T-helper 2 cell treated with Interferon-gamma antibody and Interleukin-4, amounts not matched to agents 100 ng/mL and 5 ng/mL, for 36 hours (primary cell): ENCODE measurements at regions not wholly inside any gene's neighbourhood (a gene's known extent, or its start where the extent isn't known, plus 50 kb on each side); places are given as distances from the start of the nearest gene placed in this dataset.

Experiments
- intact Hi-C: fragments of 100-400 bp; cut with micrococcal nuclease; formaldehyde crosslinking; loops from one replicate; pipeline ENCODE4 v1.15.1; 2023

DNA sequence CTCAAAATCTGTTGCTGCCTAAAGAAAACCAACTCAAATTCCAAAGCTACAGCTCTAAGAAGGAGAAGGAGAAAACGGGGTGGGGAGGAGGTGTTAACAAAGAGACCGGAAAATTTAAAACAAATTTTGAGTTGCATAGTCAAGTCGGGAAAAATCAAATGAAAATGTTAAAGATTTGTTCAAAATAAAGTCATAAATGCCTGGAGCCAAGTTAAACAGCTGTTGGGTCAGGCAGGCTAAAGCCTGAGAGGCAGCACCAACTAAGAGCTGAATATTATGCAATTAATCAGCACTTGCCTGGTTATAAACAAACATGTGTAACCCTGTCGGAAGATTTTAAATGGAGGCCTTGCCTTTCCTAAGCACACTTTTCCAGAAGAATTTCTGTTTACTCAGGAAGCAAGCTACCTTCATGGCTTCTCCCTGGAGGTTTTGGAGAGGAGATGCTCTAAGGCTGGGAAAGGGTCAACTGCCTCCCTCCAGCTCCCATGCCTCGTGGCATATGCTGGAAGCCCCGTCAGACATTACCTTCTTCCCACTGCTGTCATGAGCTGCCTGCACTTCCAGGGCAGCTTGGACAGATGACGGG lies 270.5 kb downstream of the DMRT2 start:
- intact Hi-C loops, result no loop called here

DNA sequence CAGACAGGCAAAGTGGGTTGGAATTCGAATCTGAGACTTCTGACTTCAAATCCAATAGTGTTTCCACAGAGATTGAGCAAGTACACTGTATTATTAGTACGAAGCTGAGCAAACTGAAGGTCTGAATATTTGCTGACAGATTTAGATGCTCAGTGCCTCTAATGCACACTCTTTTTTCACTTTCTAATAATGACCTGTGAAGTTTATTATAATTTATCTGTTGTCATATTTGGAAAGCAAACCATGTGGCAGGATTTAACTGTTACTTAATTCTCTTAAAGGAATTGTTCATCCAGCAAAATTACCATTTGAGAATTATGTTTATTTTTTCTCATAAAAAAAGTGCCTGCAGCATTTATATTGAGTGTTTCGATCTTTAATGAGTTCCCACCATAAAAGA lies 277.3 kb downstream of the DMRT2 start:
- intact Hi-C loops, result no loop called here

DNA sequence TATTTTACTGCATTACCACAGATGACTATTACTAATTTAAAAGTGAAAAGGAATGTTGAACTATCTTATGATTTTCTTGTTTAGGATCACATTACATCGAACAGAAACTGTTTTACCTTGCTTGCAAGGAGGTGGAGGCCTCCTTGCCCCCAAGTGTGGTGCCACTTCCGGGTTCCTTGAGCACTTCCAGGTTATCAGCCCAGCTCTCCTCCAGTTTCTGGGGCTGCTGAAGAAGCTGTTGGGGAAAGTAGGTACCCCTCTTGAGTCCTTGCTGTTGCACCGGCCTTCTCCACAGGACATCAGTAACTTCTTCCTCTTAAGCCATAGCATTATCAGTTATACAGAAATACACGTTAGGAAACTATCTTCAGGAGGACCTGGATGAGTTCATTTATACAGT lies 278.2 kb downstream of the DMRT2 start:
- intact Hi-C loops, result no loop called here

DNA sequence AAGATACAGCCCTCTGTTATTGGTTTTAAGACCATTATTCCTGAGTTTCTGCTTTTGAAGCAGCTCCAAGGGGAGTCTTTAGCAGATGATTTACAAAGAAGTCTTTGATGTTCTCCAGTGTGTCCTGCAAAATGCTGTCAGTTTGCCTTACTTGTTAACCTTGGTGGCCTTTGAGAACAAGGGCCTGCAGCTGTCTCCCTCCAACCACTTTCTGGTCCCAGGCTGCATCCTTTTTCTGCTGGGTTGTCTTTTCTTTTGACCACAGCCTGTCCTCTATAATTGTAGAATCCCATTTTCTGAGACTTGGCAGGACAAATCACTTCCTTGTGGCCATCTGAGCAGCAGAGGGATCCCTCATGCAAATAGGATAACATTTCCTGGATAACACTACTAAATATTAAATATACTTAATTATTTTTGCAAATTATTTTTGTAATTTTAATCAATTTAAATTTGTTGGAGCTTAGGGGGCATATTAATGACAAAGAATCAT lies 281.4 kb downstream of the DMRT2 start:
- intact Hi-C loops, result no loop called here

DNA sequence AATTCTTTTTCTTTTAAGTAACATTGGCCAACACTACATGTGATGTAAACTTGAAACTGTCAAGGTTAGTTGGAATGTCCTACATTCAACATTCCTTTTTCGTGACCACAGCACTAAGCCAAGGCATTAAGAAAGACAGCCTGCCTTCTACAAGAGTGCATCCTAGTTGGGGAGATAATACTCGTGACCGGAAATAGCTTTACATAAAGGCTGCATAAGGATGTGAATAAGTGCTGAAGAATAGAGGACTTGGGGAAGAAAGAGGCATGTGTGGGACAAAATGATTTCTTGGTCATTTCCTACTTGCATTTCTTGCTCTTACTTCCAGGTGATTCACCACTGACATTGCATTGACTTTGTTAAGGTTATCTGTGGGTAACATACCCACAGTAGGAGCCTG lies 282.0 kb downstream of the DMRT2 start:
- intact Hi-C loops, result no loop called here

DNA sequence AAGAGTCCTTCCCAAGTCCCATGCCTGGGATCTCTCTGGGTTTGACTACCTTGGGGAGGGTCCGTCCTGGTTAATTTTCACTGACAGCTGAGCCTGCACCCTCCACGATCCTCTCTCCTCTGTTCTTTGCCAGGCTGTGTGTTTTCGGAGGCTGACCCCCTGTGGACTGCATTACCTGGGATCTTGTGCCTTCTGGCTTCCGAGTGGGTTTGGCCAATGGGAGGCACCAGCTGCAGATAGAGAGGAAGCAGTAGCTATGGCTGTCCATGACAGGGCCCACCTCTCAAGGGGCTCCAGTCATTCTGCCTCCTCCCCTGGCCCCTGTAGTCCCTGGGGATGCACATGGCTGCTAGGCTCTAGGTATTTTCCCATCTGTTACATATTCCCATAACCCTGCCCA lies 285.0 kb downstream of the DMRT2 start:
- intact Hi-C loops, result no loop called here

DNA sequence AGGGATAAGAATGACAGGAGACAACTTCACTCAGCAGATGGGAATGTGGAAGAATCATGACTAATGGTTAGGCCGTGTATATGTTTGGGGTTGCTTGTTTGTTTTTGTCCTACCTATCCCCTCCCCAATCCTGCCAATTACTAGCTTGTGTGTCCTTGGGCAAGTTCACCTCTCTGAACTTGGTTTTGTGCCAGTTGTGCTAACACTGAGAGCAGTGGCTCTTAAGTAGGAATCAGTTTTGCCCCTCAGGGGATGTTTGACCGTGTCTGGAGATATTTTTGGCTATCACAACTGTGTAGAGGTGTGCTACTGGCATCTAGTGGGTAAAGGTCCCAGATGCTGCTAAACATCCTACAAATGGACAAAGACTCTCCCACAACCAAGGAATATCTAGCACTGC lies 287.0 kb downstream of the DMRT2 start:
- intact Hi-C loops, result no loop called here

DNA sequence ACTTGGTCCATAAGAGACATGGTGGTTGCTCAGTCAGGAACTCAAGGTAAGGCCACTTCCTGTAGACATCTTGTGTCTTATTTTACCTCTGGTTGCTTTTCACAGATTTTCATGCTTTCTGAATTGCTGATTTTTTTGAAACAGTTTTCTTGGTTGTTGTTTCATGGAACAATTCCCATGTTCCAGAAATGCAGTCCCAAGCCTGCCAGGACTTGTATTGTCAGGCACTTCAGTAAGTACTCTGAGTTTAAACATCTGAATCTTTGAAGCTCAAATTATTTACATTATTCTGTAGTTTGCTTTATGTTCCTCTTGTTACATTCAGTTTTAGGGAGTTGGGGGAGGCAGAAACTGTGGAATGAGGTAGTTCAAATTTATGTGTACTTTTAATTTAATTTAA lies 290.2 kb downstream of the DMRT2 start:
- intact Hi-C loops, result no loop called here

DNA sequence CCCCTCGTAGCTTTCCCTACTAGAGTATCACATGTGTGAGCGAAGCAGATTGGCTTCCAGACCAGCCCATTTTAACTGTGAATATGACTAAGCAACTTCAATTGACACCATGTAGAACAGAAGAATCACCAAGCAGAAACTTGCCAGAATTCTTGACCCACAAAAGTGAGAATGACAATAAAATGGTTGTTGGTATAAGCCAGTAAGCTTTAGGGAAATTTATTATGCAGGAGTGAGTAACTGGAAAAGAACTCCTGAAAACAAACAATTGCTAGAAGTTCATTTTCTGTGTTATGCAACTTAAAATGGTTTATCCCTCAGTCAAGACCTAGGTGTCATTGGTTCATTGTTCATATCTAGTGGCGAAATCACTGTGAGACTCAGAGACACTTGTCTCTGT lies 303.1 kb downstream of the DMRT2 start:
- intact Hi-C loops, result no loop called here

DNA sequence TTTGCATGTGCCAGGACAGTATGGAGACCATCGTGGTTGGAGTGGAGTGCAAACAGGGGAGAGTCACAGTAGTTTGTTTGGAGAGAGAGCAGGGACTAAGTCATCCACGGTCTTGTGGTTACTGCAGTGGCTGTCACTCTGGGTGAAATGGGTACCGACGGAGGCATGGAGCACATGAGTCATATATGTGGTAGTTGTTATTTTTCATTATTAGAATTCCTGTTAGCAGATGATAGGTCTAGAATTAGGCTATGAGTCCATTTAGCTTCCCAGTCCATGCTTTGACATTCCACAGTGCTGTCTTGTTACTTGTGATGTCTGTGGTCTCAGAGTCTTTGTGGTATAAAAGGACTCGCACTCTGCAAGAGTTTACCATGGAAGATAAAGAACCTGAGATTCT lies 303.9 kb downstream of the DMRT2 start:
- intact Hi-C loops, result no loop called here

DNA sequence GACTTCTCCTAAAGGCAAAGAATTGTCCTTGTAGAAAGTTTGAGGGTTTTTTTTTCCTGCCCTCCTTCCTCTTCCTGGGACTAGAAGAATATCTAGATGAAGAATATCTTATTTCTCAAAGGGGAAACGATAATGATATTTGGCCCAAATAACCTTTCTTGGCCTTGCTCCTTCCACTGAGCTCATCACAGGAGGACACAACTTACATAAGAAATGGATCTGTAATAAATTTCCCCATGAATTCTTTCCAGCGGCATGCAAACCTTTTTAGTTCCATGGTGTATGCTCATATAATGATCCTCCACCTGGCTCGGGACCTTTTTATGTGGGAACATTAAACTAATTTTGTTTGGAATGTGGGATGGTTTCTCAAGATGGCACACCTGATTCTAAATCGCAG lies 304.4 kb downstream of the DMRT2 start:
- intact Hi-C loops, result no loop called here

DNA sequence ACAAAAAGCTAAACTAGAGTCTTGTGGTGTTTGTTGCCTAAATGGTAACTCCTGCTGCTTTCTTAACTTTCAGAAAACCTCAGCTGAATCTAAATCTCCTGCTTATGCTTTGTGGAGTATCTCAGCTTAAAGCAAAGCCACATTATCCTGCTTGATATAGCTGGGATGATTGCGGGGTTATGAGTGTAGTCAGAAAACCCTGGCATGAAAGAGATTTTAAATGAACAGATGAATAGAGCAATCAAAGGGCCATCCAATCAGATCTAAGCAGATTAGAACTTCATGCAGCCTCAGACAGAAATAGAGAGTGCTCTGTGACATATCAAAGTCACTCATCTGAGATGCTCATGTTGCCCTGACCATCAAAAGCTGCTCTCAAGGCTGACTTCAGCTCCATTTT lies 305.5 kb downstream of the DMRT2 start:
- intact Hi-C loops, result no loop called here

DNA sequence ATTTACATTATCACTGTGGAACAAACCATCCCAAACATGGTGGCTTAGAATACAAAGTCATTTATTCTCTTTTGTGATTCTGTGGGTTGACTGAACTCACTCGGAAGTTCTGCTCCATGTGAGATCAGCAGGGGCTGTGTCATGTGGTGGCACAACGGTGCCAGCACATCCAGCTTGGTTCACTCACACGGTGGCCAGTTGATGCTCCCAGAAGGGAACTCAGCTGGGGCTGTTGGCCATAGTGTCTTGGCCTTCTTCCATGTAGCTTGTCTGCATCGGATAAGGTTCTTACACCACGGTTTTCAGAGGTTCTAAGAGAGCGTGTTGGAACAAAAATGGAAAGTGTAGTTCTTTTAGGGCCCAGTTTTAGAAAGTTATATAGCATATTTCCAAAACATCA lies 312.7 kb downstream of the DMRT2 start:
- intact Hi-C loops, result no loop called here

DNA sequence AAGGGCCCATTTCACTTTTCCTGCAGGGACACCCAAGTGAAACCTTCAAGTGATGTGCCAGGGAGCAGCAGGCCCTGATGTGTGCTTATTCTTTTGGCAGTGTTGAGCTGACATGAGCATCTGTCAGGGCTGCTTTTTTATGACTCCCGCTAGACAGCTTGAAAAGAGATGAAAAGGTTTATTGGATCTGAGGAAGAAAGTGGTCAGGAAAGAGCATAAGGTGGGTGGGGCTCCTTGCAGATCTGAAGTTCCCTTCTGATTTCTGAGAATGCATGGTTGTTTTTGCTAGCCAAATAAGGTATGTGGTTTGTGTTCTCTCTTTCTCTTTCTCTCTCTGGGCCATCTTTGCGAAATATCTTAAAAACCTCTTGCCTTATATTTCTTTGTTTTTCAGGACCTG lies 316.1 kb downstream of the DMRT2 start:
- intact Hi-C loops, result no loop called here

DNA sequence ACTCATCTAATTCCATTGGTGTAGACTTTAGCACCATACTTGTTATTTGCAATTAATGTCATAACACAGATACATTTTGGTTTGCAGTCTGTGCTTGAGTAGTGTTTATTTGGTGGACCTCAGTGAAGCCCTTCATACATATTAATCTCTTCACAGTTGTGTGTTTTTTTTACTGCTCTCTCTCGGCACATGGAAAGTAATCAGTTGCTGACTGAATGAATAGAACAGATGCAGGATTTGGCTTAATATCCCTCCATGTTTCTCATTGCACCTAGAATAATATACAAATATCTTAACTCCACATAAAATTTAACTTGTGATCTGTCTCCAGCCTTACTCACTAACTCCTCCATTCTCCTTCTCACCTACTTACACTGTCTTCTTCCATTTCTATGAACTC lies 319.1 kb downstream of the DMRT2 start:
- intact Hi-C loops, result no loop called here

DNA sequence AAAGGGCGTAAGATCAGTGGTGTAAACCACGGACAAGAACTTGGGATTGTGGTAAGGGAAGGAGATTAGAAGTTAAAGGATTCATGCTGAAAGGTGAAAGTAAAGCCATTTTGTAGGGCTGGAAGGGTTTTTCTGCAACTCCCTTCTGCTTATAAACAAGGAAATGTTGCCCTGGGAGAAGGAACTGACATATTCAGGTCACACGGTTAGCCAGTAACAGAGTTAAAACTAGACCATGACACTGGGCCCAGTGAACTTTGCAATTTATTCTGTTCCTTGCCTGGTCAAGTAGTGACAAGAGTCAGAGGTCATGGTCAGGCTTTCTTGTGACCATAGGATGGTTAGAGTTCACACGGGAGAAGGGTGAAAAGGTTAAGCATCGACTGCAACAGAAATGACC lies 323.3 kb downstream of the DMRT2 start:
- intact Hi-C loops, result no loop called here

DNA sequence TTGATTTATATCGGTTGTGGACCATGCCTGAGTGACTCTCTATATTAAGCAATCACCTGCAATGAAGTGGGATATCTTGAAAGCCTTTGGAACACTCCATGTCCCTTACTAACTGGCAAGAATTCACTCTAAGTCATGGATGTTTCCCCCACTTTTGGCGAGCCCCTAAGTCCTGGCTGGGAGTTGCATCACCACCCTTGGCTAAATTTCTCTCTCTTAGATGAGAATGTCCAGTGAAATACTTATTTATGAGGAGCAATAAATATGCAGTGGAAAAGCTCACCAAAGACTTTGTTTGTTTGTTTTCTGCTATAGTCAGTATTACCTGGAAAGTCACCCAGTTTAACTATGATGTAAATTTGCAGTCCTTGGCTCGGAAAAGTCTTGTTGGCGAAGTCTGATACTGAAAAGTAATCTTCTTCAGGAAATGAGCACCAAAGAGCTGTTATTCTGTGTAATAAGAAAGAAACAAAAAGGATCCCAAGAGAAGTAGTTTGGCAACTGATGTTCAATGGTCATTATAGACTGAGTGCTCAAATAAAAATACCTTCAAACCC lies 333.8 kb downstream of the DMRT2 start:
- intact Hi-C loops, result no loop called here

DNA sequence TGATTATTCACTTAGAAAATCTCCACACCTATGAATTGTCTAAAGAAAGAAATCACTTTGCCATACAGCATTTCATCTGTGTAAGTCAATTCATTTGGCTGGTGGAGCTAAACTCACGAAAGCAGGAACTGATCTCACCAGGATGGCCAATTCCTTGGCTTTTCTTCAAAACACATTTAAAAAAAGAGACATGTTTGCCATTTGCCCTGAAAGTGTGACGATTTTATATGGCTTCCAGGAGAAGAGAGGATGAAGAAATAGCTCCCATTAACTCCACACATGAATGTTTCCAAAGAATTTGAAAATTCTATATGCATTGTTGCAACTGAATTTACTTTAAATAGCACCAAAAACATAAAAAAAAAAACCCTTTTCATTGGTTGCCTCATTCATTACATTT lies 334.7 kb downstream of the DMRT2 start:
- intact Hi-C loops, result no loop called here

DNA sequence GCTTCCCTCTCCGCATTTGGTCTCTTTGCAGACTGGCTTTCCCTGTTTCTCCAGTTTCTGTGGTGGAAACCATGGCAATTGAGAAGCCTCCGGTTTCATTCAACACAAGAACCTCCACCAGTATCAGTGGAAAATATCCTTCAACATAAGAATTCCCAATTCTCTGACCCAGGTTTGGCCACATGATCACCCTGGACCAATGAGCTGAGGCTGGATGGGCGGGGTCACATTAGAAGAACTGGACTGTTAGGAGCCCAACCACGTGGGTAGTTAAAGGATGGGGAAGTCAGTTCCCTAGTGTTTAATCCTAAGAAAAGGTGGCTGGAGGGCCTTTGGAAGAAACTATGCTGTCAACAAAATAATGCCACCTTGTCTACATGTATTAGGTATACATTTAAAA lies 336.3 kb downstream of the DMRT2 start:
- intact Hi-C loops, result no loop called here

DNA sequence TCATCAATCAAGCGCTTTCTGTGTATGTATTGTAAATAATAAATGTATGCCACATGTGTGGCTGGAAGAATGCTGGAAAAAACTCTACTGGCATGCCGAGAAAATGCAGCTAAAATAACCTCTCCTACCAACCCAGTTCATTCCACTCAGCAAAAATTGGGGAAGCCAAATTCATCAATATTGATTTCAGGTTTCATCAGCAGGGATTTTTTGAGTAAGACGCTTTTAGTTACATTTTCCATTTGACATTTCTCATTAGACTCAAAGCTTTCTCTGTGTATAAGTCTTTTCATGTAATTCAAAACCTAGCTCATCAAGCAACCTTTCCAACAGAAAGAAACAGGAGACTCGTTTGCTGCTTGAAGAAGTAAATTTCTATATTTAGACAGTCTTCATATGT lies 338.1 kb downstream of the DMRT2 start:
- intact Hi-C loops, result no loop called here

DNA sequence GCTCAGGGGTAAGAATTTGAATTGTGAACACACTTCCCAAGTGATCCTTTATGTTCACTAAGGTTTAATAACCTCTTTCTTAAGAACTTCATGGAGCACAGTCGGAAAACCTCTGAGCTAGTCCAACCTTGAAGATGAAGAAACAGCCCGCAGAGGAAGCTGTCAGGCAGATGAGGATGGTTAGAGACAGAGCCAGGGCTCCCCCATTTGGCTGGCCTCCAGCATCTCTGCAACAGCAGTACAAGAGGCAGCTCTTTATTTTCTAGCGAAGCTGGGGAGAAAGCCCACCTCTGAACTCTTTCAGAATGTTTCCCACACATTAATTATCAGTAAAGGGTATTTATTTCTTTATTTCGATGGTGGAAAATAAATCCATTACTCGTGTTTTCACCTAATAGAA lies 350.8 kb downstream of the DMRT2 start:
- intact Hi-C loops, result no loop called here

DNA sequence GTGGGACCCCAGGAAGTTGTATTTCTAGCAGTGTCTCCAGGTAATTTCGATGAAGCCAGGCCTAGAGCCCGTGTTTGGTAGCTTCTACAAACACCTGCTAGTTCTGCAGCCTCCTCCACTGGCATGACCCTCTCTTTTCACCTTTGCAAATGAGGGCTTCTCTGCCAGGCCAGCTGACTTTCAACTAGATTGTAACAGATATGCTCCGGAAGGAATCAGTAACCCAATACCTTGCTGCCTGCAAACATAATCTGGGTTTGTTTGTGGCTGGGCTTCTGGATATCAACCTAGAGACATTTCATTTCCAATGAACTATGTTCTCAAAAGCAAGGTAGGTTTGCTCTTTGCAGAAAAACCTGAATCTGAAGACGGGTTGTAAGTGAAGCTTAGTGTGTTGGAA lies 354.8 kb downstream of the DMRT2 start:
- intact Hi-C loops, result no loop called here

DNA sequence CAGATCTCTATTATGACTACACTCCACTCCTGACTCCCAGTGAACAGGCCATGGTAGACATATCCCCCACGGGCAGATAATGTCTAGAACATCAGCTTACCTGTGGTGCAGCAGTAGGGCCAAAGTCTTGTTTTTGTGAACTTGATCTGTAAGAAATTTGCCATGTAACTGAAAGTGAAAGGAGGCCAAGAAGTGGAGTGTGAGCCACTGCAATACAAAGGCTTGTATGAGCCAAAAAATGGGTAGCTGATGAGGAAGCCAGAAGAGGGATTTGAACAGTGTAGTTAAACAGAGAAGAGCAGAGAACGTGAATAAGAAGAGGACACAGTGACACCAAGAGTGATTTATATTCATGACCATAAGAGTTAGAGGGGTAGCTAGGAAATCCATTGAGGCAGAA lies 361.7 kb downstream of the DMRT2 start:
- intact Hi-C loops, result no loop called here

DNA sequence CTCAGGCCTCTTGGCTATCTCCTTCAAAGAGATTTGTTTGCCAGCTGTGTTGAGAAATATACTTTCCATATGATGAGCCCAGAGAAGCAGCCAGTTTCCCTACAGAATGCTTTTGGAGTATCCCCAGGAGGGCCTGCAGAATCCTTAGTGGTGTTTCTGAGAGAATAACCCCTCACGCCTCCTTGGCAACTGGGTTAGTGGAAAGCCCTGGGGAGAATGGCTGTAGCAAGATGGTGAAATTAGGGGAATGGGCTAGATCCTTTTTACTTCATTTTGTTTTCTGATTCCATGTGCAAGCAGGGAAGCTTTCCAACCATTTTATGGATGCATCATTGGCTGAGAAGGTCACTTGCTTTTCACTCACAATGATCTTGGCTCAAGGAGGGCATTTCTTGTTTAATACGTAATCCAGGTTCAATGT lies 364.6 kb downstream of the DMRT2 start:
- intact Hi-C loops, result no loop called here
